Dendritic cell treated with granulocyte-macrophage colony-stimulating factor and Interleukin-4, amounts not matched to agents 40 ng/mL and 50 ng/mL, for 4 days (primary cell): ENCODE measurements at regions not wholly inside any gene's neighbourhood (a gene's known extent, or its start where the extent isn't known, plus 50 kb on each side); places are given as distances from the start of the nearest gene placed in this dataset.
"Not testable (repeated sequence)": the region's sequence is repeated elsewhere in the genome, so short reads cannot be mapped to it uniquely, and the experiment has no call there.

ENCODE experiments used
- H3K27ac Mint-ChIP-seq: one replicate; pipeline ENCODE4 v1.8.0; 2022; ENCODE audit warnings: mild to moderate bottlenecking, mixed read lengths
- H3K27me3 Mint-ChIP-seq: one replicate; pipeline ENCODE4 v1.8.0; 2022; ENCODE audit warnings: mild to moderate bottlenecking, mixed read lengths
- H3K36me3 Mint-ChIP-seq: one replicate; pipeline ENCODE4 v1.8.0; 2022; ENCODE audit warnings: low read depth, mixed read lengths
- H3K4me1 Mint-ChIP-seq: one replicate; pipeline ENCODE4 v1.8.0; 2022; ENCODE audit warnings: low read depth, mixed read lengths
- H3K4me3 Mint-ChIP-seq: one replicate; pipeline ENCODE4 v1.8.0; 2022; ENCODE audit warnings: mild to moderate bottlenecking, moderate library complexity, mixed read lengths
- H3K9me3 Mint-ChIP-seq: one replicate; pipeline ENCODE4 v1.8.0; 2022; ENCODE audit warnings: mixed read lengths
- intact Hi-C: fragments of 100-400 bp; cut with micrococcal nuclease; formaldehyde crosslinking; loops from one replicate; pipeline ENCODE4 v1.15.0; 2022

- H3K9me3 Mint-ChIP-seq, H3K27me3 Mint-ChIP-seq, H3K4me3 Mint-ChIP-seq, intact Hi-C loops, H3K27ac Mint-ChIP-seq, H3K36me3 Mint-ChIP-seq: not testable (repeated sequence)
- H3K4me1 Mint-ChIP-seq, result peaks cover 28% of the 10 kb centered on the region
These were observed 100.3 kb upstream of the SALL3 start for GRCh38 chr18:78879072-78879883.

- no peaks in the 10 kb centered on the region for H3K36me3 Mint-ChIP-seq
- peaks cover 25% of the 10 kb centered on the region for H3K9me3 Mint-ChIP-seq
- H3K4me3 Mint-ChIP-seq, result no peak overlapping the region
- H3K4me1 Mint-ChIP-seq, result no peaks in the 10 kb centered on the region
- intact Hi-C loops, result no loop called here
- peaks cover 4% of the 10 kb centered on the region for H3K27me3 Mint-ChIP-seq
- H3K27ac Mint-ChIP-seq, result no peak overlapping the region
These were observed 97.0 kb upstream of the SALL3 start for GRCh38 chr18:78882585-78882984.

- H3K36me3 Mint-ChIP-seq, result no peaks in the 10 kb centered on the region
- H3K4me3 Mint-ChIP-seq, result no peak overlapping the region
- H3K27me3 Mint-ChIP-seq, result peaks cover 4% of the 10 kb centered on the region
- H3K4me1 Mint-ChIP-seq, result no peaks in the 10 kb centered on the region
- H3K9me3 Mint-ChIP-seq, result peaks cover 29% of the 10 kb centered on the region
- intact Hi-C loops, result no loop called here
- H3K27ac Mint-ChIP-seq, result no peak overlapping the region
These were observed 96.1 kb upstream of the SALL3 start for GRCh38 chr18:78883501-78883900.

GRCh38 chr18:78884502-78884901, 95.1 kb upstream of the SALL3 start:
- Mint-ChIP-seq H3K36me3 (no peaks in the 10 kb centered on the region), H3K27ac (no peak overlapping the region), H3K4me1 (no peaks in the 10 kb centered on the region), H3K4me3 (no peak overlapping the region), H3K27me3 (peaks cover 4% of the 10 kb centered on the region), H3K9me3 (peaks cover 39% of the 10 kb centered on the region)
- intact Hi-C loops, result no loop called here

- H3K27ac Mint-ChIP-seq, result no peak overlapping the region
- no peaks in the 10 kb centered on the region for H3K27me3 Mint-ChIP-seq
- no peaks in the 10 kb centered on the region for H3K36me3 Mint-ChIP-seq
- H3K4me1 Mint-ChIP-seq, result no peaks in the 10 kb centered on the region
- intact Hi-C loops, result no loop called here
- H3K4me3 Mint-ChIP-seq, result no peak overlapping the region
- peaks cover 48% of the 10 kb centered on the region for H3K9me3 Mint-ChIP-seq
These were observed 90.4 kb upstream of the SALL3 start for GRCh38 chr18:78889250-78889649.

- intact Hi-C loops, result no loop called here
- no peak overlapping the region for H3K4me3 Mint-ChIP-seq
- no peaks in the 10 kb centered on the region for H3K36me3 Mint-ChIP-seq
- H3K9me3 Mint-ChIP-seq, result peaks cover 42% of the 10 kb centered on the region
- no peaks in the 10 kb centered on the region for H3K4me1 Mint-ChIP-seq
- no peaks in the 10 kb centered on the region for H3K27me3 Mint-ChIP-seq
- H3K27ac Mint-ChIP-seq, result no peak overlapping the region
These were observed 89.2 kb upstream of the SALL3 start for GRCh38 chr18:78890388-78890787.

GRCh38 chr18:78891185-78891762, 88.3 kb upstream of the SALL3 start:
- H3K36me3 Mint-ChIP-seq, result no peaks in the 10 kb centered on the region
- intact Hi-C loops, result no loop called here
- no peak overlapping the region for H3K4me3 Mint-ChIP-seq
- H3K27ac Mint-ChIP-seq, result no peak overlapping the region
- no peaks in the 10 kb centered on the region for H3K27me3 Mint-ChIP-seq
- peaks cover 37% of the 10 kb centered on the region for H3K9me3 Mint-ChIP-seq
- no peaks in the 10 kb centered on the region for H3K4me1 Mint-ChIP-seq

- H3K4me3 Mint-ChIP-seq, result no peak overlapping the region
- no peaks in the 10 kb centered on the region for H3K36me3 Mint-ChIP-seq
- intact Hi-C loops, result no loop called here
- H3K27ac Mint-ChIP-seq, result no peak overlapping the region
- peaks cover 28% of the 10 kb centered on the region for H3K9me3 Mint-ChIP-seq
- no peaks in the 10 kb centered on the region for H3K27me3 Mint-ChIP-seq
- no peaks in the 10 kb centered on the region for H3K4me1 Mint-ChIP-seq
These were observed 87.4 kb upstream of the SALL3 start for GRCh38 chr18:78892177-78892576.

GRCh38 chr18:78892721-78893120, 86.9 kb upstream of the SALL3 start:
- no peak overlapping the region for H3K27ac Mint-ChIP-seq
- H3K36me3 Mint-ChIP-seq, result no peaks in the 10 kb centered on the region
- H3K4me1 Mint-ChIP-seq, result no peaks in the 10 kb centered on the region
- peaks cover 22% of the 10 kb centered on the region for H3K9me3 Mint-ChIP-seq
- intact Hi-C loops, result no loop called here
- H3K4me3 Mint-ChIP-seq, result no peak overlapping the region
- H3K27me3 Mint-ChIP-seq, result no peaks in the 10 kb centered on the region

GRCh38 chr18:78893281-78894032, 86.2 kb upstream of the SALL3 start:
- Mint-ChIP-seq H3K9me3 (peaks cover 20% of the 10 kb centered on the region), H3K36me3 (no peaks in the 10 kb centered on the region), H3K27me3 (no peaks in the 10 kb centered on the region), H3K4me3 (no peak overlapping the region), H3K4me1 (no peaks in the 10 kb centered on the region), H3K27ac (no peak overlapping the region)
- intact Hi-C loops, result no loop called here

GRCh38 chr18:78894033-78894305, 85.6 kb upstream of the SALL3 start:
- Mint-ChIP-seq H3K36me3 (no peaks in the 10 kb centered on the region), H3K27ac (no peak overlapping the region), H3K4me3 (no peak overlapping the region), H3K27me3 (no peaks in the 10 kb centered on the region), H3K4me1 (no peaks in the 10 kb centered on the region), H3K9me3 (peaks cover 15% of the 10 kb centered on the region)
- intact Hi-C loops, result no loop called here

- H3K27ac Mint-ChIP-seq, result no peak overlapping the region
- no peaks in the 10 kb centered on the region for H3K4me1 Mint-ChIP-seq
- H3K4me3 Mint-ChIP-seq, result no peak overlapping the region
- no peaks in the 10 kb centered on the region for H3K36me3 Mint-ChIP-seq
- H3K9me3 Mint-ChIP-seq, result peaks cover 5% of the 10 kb centered on the region
- intact Hi-C loops, result no loop called here
- H3K27me3 Mint-ChIP-seq, result no peaks in the 10 kb centered on the region
These were observed 84.2 kb upstream of the SALL3 start for GRCh38 chr18:78895207-78896001.

- Mint-ChIP-seq H3K27me3 (no peaks in the 10 kb centered on the region), H3K9me3 (no peaks in the 10 kb centered on the region), H3K4me1 (no peaks in the 10 kb centered on the region), H3K4me3 (no peak overlapping the region), H3K27ac (no peak overlapping the region), H3K36me3 (no peaks in the 10 kb centered on the region)
- intact Hi-C loops, result no loop called here
These were observed 83.3 kb upstream of the SALL3 start for GRCh38 chr18:78896111-78896905.
